ENCODE measurements at regions not wholly inside any gene's neighbourhood (a gene's known extent, or its start where the extent isn't known, plus 50 kb on each side); places are given as distances from the start of the nearest gene placed in this dataset.

GRCh38 chr5:53357439-53357838 is 123.0 kb upstream of the FST start:
- intact Hi-C loops (cut with micrococcal nuclease; ENCODE audit: unreplicated experiment): no loop called here

DNA sequence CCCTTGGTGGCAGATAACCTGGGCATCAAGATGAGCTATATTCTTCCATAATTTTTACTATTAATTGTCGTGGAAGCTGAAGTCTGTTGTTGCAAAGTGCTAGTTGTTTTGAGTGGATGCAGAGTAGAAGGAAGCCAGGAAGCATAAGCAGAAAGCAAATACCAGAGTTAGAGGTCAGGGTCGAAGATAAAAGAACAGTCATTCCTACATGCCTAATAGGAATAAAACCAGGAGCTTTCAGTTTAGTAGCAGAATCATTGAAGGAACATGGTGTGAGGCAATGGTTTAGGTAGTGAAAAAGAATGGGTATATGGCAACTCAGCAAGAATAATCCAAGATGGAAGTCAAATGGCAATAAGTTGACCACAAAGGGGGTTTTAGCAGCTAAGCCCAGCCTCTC is 121.6 kb upstream of the FST start:
- intact Hi-C loops (cut with micrococcal nuclease; ENCODE audit: unreplicated experiment): no loop called here
- no peak for DNase-seq
- Mint-ChIP-seq H3K4me1 (ENCODE audit: low read depth, unreplicated experiment) (peaks cover 81% of the 10 kb centered on the region), H3K4me3 (ENCODE audit: low read depth, unreplicated experiment) (no peak overlapping the region), H3K9me3 (ENCODE audit: low read depth, unreplicated experiment) (peaks cover 4% of the 10 kb centered on the region), H3K36me3 (ENCODE audit: insufficient read depth, unreplicated experiment) (peaks cover 42% of the 10 kb centered on the region), H3K27ac (ENCODE audit: unreplicated experiment) (peak overlapping the region; percentile 99), H3K27me3 (ENCODE audit: unreplicated experiment) (no peaks in the 10 kb centered on the region)
- CTCF ChIA-PET: interaction anchor here (0.6 kb wide), 1 partner anchor 55 kb away, joined by 4 read pairs; no protein-coding TSS in a partner anchor
- no peak for TF ChIP-seq CTCF (IDR thresholded peaks at IDR 0.05; ENCODE audit: unreplicated experiment)
- no TSS peak for BruUV-seq (replicated peaks)

More at GRCh38 chr5:53357439-53357838, 123.0 kb upstream of the FST start:
- CTCF ChIA-PET: no interaction called here
- H3K27ac Mint-ChIP-seq (ENCODE audit: unreplicated experiment): peak overlapping the region; percentile 99
- TF ChIP-seq CTCF (IDR thresholded peaks at IDR 0.05; ENCODE audit: unreplicated experiment): no peak
- peaks cover 36% of the 10 kb centered on the region for H3K36me3 Mint-ChIP-seq (ENCODE audit: insufficient read depth, unreplicated experiment)
- no peak overlapping the region for H3K4me3 Mint-ChIP-seq (ENCODE audit: low read depth, unreplicated experiment)
- H3K4me1 Mint-ChIP-seq (ENCODE audit: low read depth, unreplicated experiment): peaks cover 71% of the 10 kb centered on the region
- no TSS peak for BruUV-seq (replicated peaks)
- H3K27me3 Mint-ChIP-seq (ENCODE audit: unreplicated experiment): no peaks in the 10 kb centered on the region
- H3K9me3 Mint-ChIP-seq (ENCODE audit: low read depth, unreplicated experiment): peaks cover 6% of the 10 kb centered on the region
- no peak for DNase-seq

GRCh38 chr5:53359916-53360517 is 120.4 kb upstream of the FST start:
- CTCF ChIA-PET: interaction anchor here (1.1 kb wide), 1 partner anchor 59 kb away, joined by 3 read pairs; no protein-coding TSS in a partner anchor
- TF ChIP-seq CTCF (IDR thresholded peaks at IDR 0.05; ENCODE audit: unreplicated experiment): no peak
- peak; percentile 44 for DNase-seq
- H3K36me3 Mint-ChIP-seq (ENCODE audit: insufficient read depth, unreplicated experiment): peaks cover 46% of the 10 kb centered on the region
- no TSS peak for BruUV-seq (replicated peaks)
- H3K4me3 Mint-ChIP-seq (ENCODE audit: low read depth, unreplicated experiment): no peak overlapping the region
- no peaks in the 10 kb centered on the region for H3K27me3 Mint-ChIP-seq (ENCODE audit: unreplicated experiment)
- intact Hi-C loops (cut with micrococcal nuclease; ENCODE audit: unreplicated experiment): loop anchor here (2.0 to 10.0 kb wide), 4 partner anchors 38 to 185 kb away; no protein-coding TSS in a partner anchor
- peak overlapping the region; percentile 99 for H3K27ac Mint-ChIP-seq (ENCODE audit: unreplicated experiment)
- H3K9me3 Mint-ChIP-seq (ENCODE audit: low read depth, unreplicated experiment): peaks cover 4% of the 10 kb centered on the region
- peaks cover 84% of the 10 kb centered on the region for H3K4me1 Mint-ChIP-seq (ENCODE audit: low read depth, unreplicated experiment)

- Mint-ChIP-seq H3K9me3 (ENCODE audit: low read depth, unreplicated experiment) (peaks cover 4% of the 10 kb centered on the region), H3K36me3 (ENCODE audit: insufficient read depth, unreplicated experiment) (peaks cover 46% of the 10 kb centered on the region), H3K27me3 (ENCODE audit: unreplicated experiment) (no peaks in the 10 kb centered on the region), H3K4me1 (ENCODE audit: low read depth, unreplicated experiment) (peaks cover 77% of the 10 kb centered on the region), H3K4me3 (ENCODE audit: low read depth, unreplicated experiment) (peak overlapping the region; percentile 25), H3K27ac (ENCODE audit: unreplicated experiment) (peak overlapping the region; percentile 99)
- CTCF ChIA-PET: interaction anchor here (0.8 kb wide), 1 partner anchor 35 kb away, joined by 3 read pairs; no protein-coding TSS in a partner anchor
- TF ChIP-seq CTCF (IDR thresholded peaks at IDR 0.05; ENCODE audit: unreplicated experiment): no peak
- no TSS peak for BruUV-seq (replicated peaks)
- intact Hi-C loops (cut with micrococcal nuclease; ENCODE audit: unreplicated experiment): loop anchor here (2.0 to 10.0 kb wide), 4 partner anchors 39 to 186 kb away; no protein-coding TSS in a partner anchor
- peak; percentile 34 for DNase-seq
Measured at GRCh38 chr5:53360811-53361210, 119.6 kb upstream of the FST start.
